ENCODE measurements at regions not wholly inside any gene's neighbourhood (a gene's known extent, or its start where the extent isn't known, plus 50 kb on each side); places are given as distances from the start of the nearest gene placed in this dataset.
"Not testable (repeated sequence)": the region's sequence is repeated elsewhere in the genome, so short reads cannot be mapped to it uniquely, and the experiment has no call there.

DNA sequence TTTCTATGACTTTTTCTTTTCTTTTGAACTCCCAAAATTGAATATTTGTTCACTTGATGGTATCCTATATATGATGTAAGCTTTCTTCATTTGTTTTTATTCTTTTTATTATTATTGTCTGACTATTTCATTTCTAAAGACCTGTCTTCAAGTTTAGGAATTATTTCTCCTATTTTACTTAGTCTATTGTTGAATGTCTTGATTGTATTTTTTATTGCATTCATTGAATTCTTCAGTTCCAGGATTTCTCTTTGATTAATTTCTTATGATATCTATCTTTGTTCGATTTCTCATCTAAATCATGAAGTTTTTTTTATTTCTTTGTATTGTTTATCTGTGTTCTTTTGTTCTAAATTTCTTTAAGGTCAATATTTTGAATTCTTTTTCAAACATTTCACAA lies 238.8 kb downstream of the TTC6 start:
- WGBS, 2 donors, result 49 to 53% methylated on average over 1 of the region's 1 CpG
- H3K27me3 ChIP-seq, result no peaks in the 10 kb centered on the region
- TF ChIP-seq, protein P1, sequence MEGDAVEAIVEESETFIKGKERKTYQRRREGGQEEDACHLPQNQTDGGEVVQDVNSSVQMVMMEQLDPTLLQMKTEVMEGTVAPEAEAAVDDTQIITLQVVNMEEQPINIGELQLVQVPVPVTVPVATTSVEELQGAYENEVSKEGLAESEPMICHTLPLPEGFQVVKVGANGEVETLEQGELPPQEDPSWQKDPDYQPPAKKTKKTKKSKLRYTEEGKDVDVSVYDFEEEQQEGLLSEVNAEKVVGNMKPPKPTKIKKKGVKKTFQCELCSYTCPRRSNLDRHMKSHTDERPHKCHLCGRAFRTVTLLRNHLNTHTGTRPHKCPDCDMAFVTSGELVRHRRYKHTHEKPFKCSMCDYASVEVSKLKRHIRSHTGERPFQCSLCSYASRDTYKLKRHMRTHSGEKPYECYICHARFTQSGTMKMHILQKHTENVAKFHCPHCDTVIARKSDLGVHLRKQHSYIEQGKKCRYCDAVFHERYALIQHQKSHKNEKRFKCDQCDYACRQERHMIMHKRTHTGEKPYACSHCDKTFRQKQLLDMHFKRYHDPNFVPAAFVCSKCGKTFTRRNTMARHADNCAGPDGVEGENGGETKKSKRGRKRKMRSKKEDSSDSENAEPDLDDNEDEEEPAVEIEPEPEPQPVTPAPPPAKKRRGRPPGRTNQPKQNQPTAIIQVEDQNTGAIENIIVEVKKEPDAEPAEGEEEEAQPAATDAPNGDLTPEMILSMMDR (IDR thresholded peaks at IDR 0.05), result no peak
- no peak for TF ChIP-seq POLR2A (IDR thresholded peaks at IDR 0.05)
- no peaks in the 10 kb centered on the region for H3K4me1 ChIP-seq
- H3K9me3 ChIP-seq, result no peaks in the 10 kb centered on the region
- intact Hi-C loops (cut with DNase I), result no loop called here
- DNase-seq, result no peak
- no peak overlapping the region for H3K27ac ChIP-seq
- no peaks in the 10 kb centered on the region for H3K36me3 ChIP-seq
- H3K4me3 ChIP-seq (replicated peaks in 1 of 3), result no peak overlapping the region

DNA sequence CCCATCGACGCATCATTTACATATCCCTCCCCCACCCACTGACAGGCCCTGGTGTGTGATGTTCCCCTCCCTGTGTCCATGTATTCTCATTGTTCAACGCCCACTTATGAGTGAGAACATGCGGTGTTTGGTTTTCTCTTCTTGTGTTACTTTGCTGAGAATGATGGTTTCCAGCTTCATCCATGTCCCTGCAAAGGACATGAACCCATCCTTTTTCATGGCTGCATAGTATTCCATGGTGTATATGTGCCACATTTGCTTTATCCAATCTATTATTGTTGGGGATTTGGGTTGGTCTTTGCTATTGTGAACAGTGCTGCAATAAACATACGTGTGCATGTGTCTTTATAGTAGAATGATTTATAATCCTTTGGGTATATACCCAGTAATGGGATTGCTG lies 243.3 kb downstream of the TTC6 start:
- H3K27ac ChIP-seq; DNase-seq; H3K4me3 ChIP-seq (replicated peaks in 1 of 3); intact Hi-C loops (cut with DNase I); H3K9me3 ChIP-seq; H3K27me3 ChIP-seq; H3K36me3 ChIP-seq; H3K4me1 ChIP-seq: not testable (repeated sequence)
- WGBS, 2 donors, result 74 to 80% methylated on average over 5 of the region's 5 CpGs

DNA sequence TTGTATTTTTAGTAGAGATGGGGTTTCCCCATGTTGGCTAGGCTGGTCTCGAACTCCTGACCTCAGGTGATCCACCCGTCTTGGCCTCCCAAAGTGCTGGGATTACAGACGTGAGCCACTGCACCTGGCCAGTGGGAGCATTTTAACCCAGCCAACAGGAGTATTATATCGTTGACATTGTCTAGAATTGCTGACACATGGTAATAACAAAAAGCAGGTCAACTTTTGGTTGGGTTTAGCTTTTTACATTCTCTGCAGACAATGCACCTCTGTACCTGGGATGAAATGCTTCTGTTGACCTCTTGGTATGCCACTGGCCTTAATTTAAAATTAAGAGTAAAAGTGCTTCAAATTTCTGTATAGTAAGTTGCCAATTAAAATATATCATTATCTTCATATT lies 245.6 kb downstream of the TTC6 start:
- H3K4me3 ChIP-seq (replicated peaks in 1 of 3); DNase-seq; H3K36me3 ChIP-seq; H3K27ac ChIP-seq; H3K27me3 ChIP-seq; H3K9me3 ChIP-seq; H3K4me1 ChIP-seq; intact Hi-C loops (cut with DNase I): not testable (repeated sequence)
- WGBS, 2 donors, result 89 to 94% methylated on average over 3 to 4 of the region's 4 CpGs

DNA sequence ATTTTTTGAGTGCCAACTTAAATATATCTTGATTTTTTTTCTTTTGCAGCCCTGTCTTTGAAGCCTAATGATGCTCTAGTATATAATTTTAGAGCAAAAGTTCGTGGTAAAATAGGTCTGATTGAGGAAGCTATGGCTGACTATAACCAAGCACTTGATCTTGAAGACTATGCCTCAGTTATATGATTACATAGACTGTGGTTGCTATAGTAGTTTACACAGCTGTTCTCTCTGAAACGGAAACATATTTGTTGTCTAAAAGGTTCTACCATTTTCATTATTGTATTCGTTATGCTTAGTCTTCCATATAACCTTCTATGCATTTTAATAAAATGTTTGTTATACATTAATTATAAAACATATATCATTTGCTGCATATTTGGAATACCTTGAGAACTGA lies 246.7 kb downstream of the TTC6 start:
- 84 to 85% methylated on average over 3 of the region's 3 CpGs for WGBS, 2 donors

DNA sequence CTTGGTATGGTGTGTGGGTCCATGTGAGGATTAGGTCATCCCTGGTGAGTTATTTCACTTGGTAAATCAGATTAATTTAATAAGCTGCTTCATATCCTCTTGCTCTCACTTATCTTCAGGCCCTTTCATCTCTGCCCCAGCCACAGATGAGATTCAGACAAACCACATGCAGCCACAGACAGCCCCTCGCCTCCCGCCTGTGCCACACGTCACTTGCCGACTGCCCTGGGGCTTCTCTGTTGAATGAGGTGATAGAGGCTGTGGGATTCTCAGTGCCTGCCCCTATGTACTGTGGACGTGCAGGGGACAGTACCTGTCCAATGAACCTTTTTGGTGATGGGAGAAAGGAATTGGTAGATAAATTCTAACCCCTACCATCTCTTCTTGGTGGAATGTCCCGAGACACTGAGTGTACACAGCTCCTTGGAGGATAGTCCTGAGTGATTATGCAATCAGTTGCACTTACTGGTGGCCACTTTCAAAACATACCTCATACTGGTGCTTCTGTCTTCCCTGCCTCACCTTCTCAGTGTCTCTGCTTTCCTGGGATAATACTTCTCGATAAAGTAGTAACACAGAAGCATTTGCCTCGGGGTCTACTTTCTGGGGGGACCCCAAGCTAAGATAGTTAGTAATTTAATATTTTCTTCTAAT lies 248.7 kb downstream of the TTC6 start:
- DNase-seq, result no peak
- WGBS, 2 donors, result 87 to 88% methylated on average over 8 of the region's 8 CpGs
- Histone ChIP-seq H3K27ac (no peak overlapping the region), H3K4me3 (replicated peaks in 1 of 3) (no peak overlapping the region), H3K9me3 (no peaks in the 10 kb centered on the region), H3K4me1 (no peaks in the 10 kb centered on the region), H3K27me3 (no peaks in the 10 kb centered on the region), H3K36me3 (no peaks in the 10 kb centered on the region)
- intact Hi-C loops (cut with DNase I), result no loop called here
- no peak for TF ChIP-seq POLR2A (IDR thresholded peaks at IDR 0.05)
- TF ChIP-seq, protein P1 (IDR thresholded peaks at IDR 0.05), result no peak

More for the DNA sequence above, 246.7 kb downstream of the TTC6 start:
- Histone ChIP-seq H3K36me3 (no peaks in the 10 kb centered on the region), H3K4me1 (no peaks in the 10 kb centered on the region), H3K27me3 (no peaks in the 10 kb centered on the region), H3K4me3 (replicated peaks in 1 of 3) (no peak overlapping the region), H3K27ac (no peak overlapping the region), H3K9me3 (no peaks in the 10 kb centered on the region)
- DNase-seq, result no peak
- intact Hi-C loops (cut with DNase I), result no loop called here
- TF ChIP-seq, protein P1 (IDR thresholded peaks at IDR 0.05), result no peak
- TF ChIP-seq POLR2A (IDR thresholded peaks at IDR 0.05), result no peak

DNA sequence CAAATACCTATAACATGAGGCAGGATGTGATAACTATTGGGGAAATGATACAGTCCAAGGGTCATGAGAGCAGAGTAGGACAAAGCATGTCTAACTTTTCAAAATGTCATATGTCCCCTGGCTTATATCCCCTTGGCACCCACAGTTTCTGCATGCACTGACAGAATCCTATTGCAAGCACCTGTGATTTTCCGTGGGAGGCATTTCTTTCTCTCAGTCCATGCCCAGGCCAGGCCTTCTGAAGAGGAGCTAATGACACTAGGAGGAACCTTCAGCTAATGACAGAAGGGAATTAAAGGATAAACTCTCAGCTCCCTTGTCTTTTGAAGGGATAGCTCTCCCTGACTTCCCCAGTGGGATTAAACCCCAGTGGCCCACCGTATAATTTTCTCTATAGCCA lies 249.2 kb downstream of the TTC6 start:
- intact Hi-C loops (cut with DNase I), result no loop called here
- H3K4me1 ChIP-seq, result no peaks in the 10 kb centered on the region
- no peak for TF ChIP-seq POLR2A (IDR thresholded peaks at IDR 0.05)
- TF ChIP-seq, protein P1 (IDR thresholded peaks at IDR 0.05), result no peak
- H3K27ac ChIP-seq, result no peak overlapping the region
- no peaks in the 10 kb centered on the region for H3K9me3 ChIP-seq
- H3K36me3 ChIP-seq, result no peaks in the 10 kb centered on the region
- H3K27me3 ChIP-seq, result no peaks in the 10 kb centered on the region
- 64 to 66% methylated on average over 2 of the region's 2 CpGs for WGBS, 2 donors
- no peak overlapping the region for H3K4me3 ChIP-seq (replicated peaks in 1 of 3)
- DNase-seq, result no peak
